Stimulated activated CD4-positive, alpha-beta T cell treated with anti-CD3 and anti-CD28 coated beads, Interleukin-1b, Interleukin-23, amount 100 ng/mL, for 4 hours (primary cell): ENCODE measurements at regions not wholly inside any gene's neighbourhood (a gene's known extent, or its start where the extent isn't known, plus 50 kb on each side); places are given as distances from the start of the nearest gene placed in this dataset.

Experiments used
- DNase-seq, 2 donors: peaks; one replicate each; pipeline ENCODE4 v3.0.0-alpha.2; 2020; ENCODE audit warnings: low read depth in 2 of 2

DNA sequence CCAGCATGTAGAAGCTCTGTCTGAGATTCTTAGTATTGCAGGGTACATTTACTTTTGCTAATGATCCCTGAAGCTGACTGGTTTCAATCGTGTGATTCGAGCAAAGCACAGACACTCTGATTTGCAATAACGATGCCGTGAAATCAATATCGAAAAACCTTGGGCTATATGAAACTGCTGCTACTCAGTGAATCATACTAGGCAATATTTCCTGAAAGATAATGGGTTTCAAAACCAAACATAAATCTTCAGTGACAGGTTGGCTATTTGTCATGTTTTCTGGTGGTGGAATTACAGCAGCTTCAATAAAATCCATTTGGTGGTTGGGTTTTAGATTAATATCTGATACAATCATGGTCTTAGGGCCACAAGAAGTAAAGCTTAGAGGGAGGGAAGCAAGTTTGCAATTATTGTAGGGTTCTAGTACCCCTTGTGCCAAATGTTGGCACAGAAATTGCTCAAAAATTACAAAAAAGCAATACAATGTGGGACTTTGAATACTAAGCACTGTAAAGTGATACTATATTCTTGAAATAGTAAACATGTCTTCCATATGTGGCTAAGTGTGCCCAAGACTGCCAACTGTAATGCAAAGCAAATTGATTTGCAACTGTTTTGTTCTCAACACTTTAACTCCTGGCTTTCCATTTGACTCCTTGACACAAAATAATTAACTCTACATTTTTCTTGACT is 112.4 kb upstream of the JAZF1 start:
- no peak for DNase-seq

DNA sequence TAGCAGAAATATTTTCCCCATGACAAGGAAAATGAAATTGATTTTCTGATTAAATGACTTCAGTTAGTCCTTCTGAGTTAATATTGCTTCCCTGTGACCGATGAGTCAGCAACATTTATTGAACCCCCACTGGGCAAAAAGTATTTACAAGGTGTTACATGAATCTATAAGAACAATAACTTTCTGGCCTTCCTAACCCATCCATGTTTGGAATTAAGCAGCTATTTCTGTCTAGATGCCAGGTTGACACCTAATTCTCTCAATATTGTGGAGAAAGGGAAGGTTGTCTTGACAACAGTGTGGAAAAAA is 112.9 kb upstream of the JAZF1 start:
- no peak for DNase-seq

DNA sequence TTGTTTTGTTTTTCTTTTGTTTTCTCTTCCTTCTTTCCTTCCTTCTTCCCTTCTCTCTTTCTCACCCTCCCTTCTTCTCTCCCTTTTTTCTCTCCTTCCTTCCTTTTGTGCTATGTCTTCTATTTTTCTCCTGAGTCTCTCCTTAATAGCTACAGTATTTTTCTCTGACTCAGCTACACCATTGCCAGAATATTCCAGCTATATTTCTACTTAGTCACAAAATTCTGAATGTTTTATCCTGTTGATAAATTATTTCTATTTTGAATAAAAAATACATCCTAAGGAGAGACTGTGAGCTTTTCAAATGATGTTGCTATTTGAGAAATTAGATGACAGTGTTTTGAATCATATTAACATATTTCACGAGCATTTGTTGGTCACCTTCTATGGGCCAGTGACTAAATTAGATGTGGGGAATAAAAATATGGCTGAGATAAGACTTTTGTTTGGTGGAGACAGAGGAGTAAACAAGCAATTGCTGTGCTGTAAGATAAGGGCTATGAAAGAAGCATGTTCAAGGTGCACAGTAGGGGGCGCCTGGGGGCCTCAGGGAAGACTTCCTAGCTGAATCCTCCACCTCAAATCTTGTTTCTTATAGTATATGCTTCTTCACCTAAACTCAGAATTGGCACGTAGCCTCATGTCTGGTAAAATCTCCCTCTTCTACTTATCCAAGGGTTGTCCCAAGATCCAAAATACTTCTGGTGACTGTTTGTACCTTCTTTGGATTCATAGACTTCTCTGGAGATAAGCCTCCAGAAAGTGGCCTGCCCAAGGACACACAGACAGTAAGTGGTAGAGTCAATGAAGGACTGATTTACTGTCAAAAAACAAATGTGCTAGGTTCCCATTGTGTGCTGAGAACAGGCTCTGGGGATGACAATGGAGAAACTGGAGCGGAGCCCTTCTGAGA is 115.5 kb upstream of the CREB5 start:
- peak; percentile 22 to 52 for DNase-seq

DNA sequence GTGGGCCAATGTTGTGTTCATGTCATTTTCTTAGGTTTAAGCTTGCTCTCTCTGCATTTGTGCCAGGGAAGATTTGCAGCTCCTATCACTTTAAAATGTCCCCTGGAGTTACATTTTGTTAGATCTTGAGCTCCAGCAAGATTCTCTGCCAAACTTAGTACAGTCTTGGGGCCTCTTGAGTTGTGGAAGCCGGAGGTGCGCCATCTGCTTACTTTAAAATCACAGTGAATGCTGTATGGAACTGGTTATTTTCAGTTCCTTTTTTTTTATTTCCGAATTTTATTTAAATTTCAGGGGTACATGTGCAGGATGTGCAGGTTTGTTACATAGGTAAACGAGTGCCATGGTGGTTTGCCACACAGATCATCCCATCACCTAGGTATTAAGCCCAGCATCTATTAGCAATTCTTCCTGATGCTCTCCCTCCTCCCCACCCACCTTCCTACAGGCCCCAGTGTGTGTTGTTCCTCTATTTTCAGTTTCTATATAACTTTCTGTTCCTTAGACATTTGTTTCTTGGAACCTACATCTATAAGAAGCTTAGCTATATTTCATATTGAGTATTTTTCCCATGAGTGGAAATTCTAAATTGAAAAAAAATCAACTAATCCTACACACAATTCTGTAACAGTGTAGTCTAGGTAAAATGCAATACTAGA is 114.4 kb upstream of the CREB5 start:
- DNase-seq: no peak

DNA sequence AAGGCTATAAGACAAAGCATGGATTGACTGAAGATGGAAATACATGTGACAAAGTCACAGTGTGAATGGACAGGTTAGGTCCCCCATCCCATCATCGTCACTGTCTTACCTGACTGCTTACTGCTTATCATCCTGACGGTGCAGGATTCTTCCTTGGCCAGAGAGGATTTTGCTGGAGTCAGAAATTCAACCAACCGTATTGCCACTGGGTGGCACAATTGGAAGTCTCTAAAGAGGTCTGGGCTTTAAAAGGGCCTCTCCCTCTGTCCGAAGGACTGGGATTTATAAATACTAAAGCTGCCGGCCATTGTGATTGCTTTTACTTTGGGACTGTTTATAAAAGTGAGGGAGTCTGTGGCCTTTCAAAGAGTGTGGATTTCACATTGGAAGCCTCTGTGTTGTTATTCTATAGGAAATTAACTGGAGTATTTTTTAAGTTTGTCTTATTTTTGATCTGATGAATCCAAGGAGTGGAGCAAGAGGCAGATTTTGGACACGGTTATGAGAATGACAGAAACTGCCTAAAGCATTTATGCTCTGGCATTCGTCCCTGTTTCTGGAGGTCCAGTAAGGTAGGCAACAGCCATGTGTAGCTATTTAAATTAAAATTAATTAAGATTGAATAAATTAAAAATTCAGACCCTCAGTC is 113.3 kb upstream of the CREB5 start:
- no peak for DNase-seq

DNA sequence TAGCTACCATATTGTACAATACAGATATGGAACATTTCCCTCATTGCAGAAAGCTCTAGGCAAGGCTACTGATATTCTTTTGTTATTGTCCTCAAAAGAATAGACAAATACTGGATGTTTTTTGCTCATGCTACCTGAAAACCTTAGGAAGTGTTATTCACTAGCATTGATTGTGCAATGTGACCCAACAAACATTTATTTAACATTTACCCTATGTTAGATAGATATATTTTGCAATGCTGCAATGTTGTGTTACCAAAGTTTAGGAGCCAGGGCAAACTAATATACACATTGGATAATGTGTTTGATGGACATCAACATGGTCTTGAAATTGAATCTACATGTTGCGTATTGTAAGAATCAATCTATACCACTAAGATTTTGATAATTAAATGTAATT is 112.8 kb upstream of the CREB5 start:
- DNase-seq: no peak

DNA sequence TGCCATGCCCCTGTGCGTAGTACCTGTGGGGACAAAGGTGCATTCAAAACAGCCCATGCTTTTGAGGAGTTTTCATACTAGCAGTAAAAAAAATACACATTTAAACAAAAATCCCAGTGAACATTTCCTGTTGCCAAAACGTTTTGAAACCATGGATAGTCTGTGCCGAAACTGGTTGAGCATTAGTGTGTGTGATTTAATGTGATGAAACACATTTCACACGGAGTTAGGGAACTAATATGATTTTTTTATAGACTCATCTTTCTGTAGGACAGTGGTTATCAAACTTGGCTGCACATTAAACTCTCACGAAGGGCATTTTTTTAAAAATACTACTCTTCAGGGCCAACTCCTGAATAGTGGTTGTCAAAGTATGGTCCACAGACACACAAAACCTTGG is 111.8 kb upstream of the CREB5 start:
- DNase-seq: no peak

DNA sequence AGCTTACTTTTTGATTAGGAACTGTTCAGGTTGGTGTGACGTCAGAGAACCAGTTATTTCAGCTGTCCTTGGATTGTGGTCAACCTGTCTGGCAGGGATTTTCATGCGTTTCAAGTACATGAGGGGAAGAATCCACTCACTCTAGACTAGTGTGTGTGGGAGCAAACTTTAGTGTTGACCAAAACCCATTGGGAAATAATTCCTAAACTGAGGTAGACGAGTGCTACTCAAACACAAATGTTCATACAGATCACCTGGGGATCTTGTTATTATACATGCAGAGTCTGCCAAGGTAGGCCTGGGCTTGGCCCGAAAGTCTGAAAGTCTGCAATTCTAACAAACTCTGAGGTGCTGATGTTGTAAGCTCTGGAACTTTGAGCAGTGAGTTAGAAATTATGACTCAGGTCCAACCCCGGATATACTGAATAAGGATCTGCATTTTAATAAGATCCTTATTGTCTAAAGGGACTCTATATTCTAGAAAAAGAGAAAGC is 111.1 kb upstream of the CREB5 start:
- no peak for DNase-seq

DNA sequence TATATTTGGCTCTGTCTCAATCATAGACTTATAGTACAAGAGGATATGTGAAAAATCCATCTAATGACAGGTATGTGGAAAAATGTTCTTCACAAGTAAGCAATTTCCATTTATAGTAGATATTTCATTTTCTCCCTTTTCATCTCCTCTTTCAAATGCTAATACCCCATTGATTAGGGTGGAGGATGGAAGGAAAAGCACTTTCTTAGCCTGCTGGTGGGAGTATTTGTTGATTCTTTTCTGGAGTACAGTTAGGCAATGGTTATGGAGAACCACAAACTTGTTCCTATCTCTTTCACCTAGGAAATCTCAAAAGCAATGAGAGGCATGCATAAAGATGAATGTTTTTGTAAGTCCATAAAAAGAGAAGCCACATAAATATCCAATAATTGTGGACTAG is 108.0 kb upstream of the CREB5 start:
- DNase-seq: no peak

DNA sequence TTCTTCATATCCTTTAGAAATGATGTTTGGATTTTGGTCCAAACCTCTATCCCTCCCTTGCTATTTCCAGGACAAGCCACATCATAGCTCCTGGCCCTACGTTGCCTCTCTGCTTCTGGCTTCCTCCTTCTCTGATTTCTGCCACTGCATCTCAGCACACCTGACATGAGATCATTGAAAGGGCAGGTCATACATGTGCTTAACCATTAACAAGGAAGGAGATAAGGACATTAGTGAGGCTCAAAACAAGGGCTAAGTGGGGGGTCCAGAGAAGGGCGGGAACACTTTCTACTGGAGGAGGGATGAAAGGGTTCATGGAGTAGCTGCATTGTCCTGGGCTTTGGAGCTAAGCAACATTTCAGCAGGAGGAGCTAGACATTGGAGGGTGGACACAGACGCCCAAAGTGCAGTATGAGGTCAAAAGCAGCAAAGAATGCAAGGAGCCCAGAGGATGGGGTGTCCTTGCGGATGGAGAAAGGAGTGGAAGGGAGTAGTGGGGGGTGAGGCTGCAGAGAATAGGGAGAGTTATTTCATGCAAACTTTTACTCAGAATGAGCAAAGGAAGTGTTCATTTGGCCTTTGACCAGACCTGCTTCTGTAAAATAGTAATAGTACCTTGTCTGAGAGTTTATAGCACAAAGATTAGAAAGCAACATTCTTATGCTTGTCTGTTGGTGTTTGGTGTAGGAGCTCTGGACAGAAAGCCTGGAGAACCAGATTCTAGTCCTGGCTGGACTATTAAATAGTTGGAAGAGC is 102.4 kb upstream of the CREB5 start:
- no peak for DNase-seq

DNA sequence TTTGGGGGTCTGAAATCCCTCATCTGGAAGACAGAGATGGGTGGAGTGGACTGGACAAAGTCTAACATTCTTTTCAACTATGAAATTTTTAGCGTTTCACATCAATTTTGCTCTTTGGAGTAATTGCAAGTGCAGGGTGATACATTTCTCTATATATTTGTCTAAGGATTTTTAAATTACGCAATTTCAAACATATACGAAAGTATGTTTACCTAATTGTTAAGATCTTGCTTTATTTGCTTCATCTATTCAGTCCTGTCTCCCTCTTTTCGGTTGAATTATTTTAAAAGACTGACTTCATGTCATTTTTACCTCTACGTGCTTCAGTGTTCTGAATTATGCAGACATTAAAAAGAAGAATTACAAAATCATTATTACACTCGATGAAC is 101.9 kb upstream of the CREB5 start:
- DNase-seq: no peak

DNA sequence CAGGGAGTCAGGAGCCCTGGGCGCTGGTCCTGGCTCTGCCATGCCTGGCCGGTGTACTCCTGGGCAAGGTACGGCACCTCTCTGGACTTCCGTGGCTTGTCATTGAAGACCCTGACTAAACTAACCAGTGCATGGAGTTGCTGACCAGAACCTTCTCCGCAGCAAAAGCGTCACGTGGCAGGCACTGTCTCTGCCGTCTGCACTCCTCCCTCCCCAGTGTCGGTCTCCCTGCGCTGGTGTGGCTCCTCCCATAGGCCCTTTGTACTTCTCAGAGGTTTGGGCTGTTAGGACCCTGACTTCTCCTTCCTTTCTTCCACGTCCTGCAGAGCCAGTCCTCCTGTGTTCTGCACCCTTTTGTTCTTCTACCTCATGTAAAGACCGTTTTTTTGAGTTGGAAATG is 100.6 kb upstream of the CREB5 start:
- DNase-seq: no peak

DNA sequence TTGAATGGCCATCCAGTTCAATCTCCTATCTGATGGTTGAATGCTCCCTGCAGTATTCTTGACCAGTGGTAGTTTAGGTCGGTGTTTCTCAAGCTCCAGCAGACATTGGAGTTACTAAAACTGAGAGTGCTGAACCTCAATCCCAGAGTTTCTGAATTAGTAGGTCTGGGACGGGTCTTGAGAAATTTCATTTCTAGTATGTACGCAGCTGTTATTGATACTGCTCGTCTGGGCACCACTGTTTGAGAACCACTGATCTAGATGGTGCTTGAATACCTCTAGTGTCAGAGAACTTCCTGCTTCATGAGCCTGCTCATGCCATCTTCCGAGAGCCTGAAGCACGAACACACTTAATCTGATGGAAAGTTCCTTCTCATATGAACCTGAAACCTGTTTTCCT is 99.4 kb upstream of the CREB5 start:
- DNase-seq: no peak

DNA sequence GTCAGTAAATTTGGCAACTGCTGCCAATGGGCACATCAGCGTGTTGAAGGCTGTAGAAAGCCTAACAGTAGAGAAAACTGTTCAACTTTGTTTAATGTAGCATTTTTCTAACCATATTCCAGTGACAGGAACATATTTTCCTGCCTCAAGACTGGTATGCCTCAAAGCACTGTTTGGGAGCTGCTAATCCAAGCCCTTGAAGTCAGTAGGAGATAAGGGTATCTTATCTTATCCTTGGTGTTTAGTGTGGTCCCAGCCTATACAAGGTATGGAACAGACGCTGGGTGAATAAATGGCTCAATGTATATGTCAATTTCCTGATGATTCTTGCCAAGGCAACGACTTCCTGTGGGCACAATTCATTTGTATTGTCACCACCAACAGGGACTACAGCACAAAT is 97.5 kb upstream of the CREB5 start:
- DNase-seq: no peak

DNA sequence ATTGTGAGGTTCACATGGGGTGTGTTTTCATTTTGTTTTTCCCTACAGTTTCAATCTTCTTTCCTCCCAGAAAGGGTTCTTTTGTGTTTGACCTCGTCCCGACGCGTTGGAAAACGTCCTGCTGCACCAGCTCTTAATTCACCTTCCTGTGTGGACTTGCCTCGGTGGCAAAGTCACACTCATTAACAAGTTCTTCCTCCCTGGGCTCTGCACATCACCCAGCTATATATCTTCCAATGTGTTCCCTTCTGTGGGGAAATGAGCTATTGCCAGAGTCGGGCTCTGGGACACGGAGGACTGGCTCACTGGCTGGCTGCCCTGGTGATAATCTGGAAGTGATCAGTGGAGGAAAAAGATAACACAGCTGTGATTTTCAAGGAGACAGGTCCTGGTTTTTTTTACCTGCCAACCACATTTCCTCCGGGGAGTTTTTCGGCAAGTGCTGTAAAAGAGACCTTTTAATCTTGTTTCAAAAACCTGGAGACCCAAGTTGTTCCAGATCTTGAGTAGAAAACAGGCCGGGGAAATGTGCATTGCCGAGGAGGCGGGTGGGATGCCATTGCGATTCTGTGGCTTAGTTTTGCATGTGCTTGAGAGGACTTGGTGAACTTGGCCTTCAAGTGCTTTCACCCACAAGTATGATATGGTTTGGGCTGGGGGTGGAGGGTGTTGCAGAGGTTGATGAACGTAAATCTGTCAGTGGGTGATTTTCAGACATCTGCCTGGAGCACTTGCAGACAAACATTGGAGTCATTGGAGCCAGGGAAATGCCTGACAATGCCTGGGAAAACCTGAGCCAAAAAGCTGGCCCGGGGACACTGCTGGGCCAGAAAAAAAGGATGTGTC is 96.5 kb upstream of the CREB5 start:
- no peak for DNase-seq

DNA sequence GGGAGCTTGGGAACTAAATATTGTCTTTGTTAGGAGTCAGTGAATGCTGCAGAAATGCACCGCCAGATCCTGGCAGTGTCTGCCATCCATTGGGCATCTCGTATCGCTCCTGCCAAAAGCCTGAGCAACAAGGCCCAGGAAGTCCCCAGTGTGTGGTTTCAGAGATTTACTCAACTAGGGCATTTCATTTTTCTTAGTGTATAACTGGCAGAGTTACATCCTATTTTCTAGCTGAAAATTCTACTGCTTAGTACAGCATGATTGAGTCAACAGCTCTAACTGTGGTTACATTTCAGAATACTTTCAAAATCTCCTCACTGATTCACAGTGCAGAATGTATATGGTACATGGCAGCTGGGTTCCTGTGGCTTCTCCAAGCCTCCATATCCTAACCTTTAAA is 95.8 kb upstream of the CREB5 start:
- no peak for DNase-seq

DNA sequence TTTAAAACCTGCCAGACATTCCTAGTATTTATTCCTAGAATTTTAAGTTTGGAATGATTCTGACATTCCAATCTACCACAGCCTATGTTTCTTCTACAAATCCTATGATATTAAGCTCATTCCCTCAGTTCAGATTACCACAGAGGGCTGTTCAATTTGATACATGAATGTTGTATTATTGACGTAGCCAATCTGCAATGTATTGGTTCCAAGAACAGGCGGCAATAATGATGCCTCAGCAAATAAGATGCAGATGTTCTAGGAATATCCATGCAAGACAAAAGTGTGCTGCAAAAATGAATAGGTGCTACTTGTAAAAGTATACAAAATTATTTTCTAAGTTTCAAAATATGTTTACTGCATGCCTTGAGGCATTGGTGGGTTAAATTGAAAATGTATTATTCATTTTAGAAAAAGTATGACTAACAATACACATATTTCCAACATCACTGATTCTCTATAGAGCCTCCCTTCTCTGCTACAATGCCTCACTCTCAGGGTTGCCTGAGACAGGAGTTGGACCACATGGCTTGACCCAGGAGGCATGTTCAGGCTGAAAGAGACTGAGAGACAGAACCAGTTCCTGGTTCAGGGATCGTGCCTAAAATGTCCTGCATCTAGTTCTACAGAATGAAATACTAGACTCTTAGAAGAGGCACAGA is 94.1 kb upstream of the CREB5 start:
- no peak for DNase-seq

DNA sequence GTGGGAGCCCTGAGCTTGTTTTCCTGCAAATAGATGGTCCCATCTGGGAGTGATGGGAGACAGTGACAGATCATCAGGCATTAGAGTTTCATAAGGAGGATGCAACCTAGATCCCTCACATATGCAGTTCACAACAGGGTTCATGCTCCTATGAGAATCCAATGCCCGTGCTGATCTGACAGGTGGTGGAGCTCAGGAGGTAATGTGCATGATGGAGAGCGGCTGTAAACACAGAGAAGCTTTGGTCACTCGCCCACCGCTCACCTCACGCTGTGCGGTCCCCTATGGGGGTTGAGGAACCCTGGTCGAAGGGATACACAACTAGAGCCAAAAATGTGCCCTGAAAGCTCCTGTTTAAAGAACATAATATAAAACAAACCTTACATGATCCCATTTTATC is 88.5 kb upstream of the CREB5 start:
- no peak for DNase-seq

DNA sequence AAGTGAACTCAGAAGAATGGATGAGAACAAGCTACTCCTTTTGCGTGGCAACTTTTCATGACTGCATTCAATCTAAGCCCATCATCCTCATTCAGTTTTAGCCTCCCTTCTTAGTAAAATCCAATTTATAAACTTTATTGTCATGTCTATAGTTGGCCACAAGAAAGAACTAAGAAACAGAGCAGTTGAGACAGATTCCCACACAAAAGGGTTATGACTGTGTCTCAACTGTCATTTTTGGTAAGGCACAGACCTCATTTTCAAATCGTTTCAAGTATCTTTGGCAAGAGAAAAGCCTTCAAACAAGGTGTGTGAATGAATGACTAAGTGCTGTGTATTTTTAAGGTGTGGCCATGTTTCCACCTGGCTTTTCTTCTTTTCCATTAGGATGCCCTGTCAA is 84.2 kb upstream of the CREB5 start:
- no peak for DNase-seq
